Endothelial cell of umbilical vein (primary cell): ENCODE measurements at regions not wholly inside any gene's neighbourhood (a gene's known extent, or its start where the extent isn't known, plus 50 kb on each side); places are given as distances from the start of the nearest gene placed in this dataset.

Experiments
- BruUV-seq: library from RNA; stranded (reverse); fragments of 400-500 nt; replicated peaks from 2 replicates; lab custom pipeline; 2021; lab: Mats Ljungman, UMichigan
- CTCF ChIA-PET: fragments of 300-600, 350-600 bp; sonication (Branson Sonifier 250); formaldehyde crosslinking; loops from one replicate; lab custom pipeline; 2021; ENCODE audit warnings: antibody characterized with exemption, inconsistent platforms; lab: Charles Lee
- POLR2A ChIA-PET: fragments of 300-600, 350-600 bp; sonication (Branson Sonifier 250); formaldehyde crosslinking; loops from one replicate; lab custom pipeline; 2021; ENCODE audit warnings: antibody characterized with exemption, inconsistent platforms; lab: Charles Lee
- DNase-seq: peaks from one replicate; pipeline ENCODE4 v3.0.0-alpha.2; 2011; ENCODE audit warnings: low read depth, low spot score
- FAIRE-seq: peaks from 2 replicates; lab custom pipeline; 2011; peaks lifted over from hg19 to GRCh38; lab: Jason Lieb, UNC
- H2AFZ ChIP-seq: 2 replicates; pipeline ENCODE4 v1.6.0; 2012; ENCODE audit warnings: low read depth, low read length, control low read depth, inconsistent platforms
- H3K27ac ChIP-seq: 2 replicates; pipeline ENCODE4 v1.5.1; 2011; ENCODE audit warnings: low read depth, mild to moderate bottlenecking, control low read depth, low read length, moderate library complexity; ENCODE audit not compliant: insufficient read depth
- H3K27me3 ChIP-seq, 2 experiments: 2 replicates each; pipeline versions ENCODE4 v1.6.0 to v1.6.1; 2011; ENCODE audit warnings: low read length in 2 of 2, mixed read lengths in 1 of 2; ENCODE audit not compliant: control insufficient read depth in 2 of 2, insufficient read depth in 2 of 2
- H3K36me3 ChIP-seq, 2 experiments: 2 replicates in 1 of 2; 3 replicates in 1 of 2; pipeline ENCODE4 v1.5.1; 2011; ENCODE audit warnings: low read length in 2 of 2, mild to moderate bottlenecking in 1 of 2, moderate library complexity in 1 of 2; ENCODE audit not compliant: control insufficient read depth in 2 of 2, insufficient read depth in 2 of 2; ENCODE audit errors: extremely low read depth in 1 of 2
- H3K4me1 ChIP-seq: 3 replicates; pipeline ENCODE4 v1.5.1; 2011; ENCODE audit warnings: mild to moderate bottlenecking, low read length; ENCODE audit not compliant: control insufficient read depth, insufficient read depth; ENCODE audit errors: extremely low read depth
- H3K4me2 ChIP-seq: 2 replicates; pipeline ENCODE4 v1.6.1; 2011; ENCODE audit warnings: low read length, control low read depth, mixed read lengths; ENCODE audit not compliant: insufficient read depth
- H3K4me3 ChIP-seq, 3 experiments: fragments of 200-600 bp in 1 of 3; sonication (generic), shearing (Covaris generic) in 1 of 3; replicated peaks in 1 of 3; 2 replicates each; pipeline ENCODE4 v1.5.1; 2011 to 2016; ENCODE audit warnings: control low read depth in 3 of 3, low read length in 3 of 3, mild to moderate bottlenecking in 2 of 3, inconsistent platforms in 1 of 3, low read depth in 1 of 3, moderate library complexity in 1 of 3; ENCODE audit not compliant: insufficient read depth in 1 of 3
- H3K79me2 ChIP-seq: 2 replicates; pipeline ENCODE4 v1.6.0; 2012; ENCODE audit warnings: low read length, inconsistent platforms; ENCODE audit not compliant: control insufficient read depth, insufficient read depth
- H3K9ac ChIP-seq: replicated peaks from 2 replicates; pipeline ENCODE3; 2011; ENCODE audit warnings: low read length, control low read depth; ENCODE audit not compliant: insufficient read depth; ENCODE audit errors: extremely low read depth
- H3K9me1 ChIP-seq: replicated peaks from 3 replicates; pipeline ENCODE4 v1.6.0; 2011; ENCODE audit warnings: mild to moderate bottlenecking, low read length; ENCODE audit not compliant: control insufficient read depth, insufficient read depth; ENCODE audit errors: extremely low read depth
- H3K9me3 ChIP-seq: replicated peaks from 2 replicates; pipeline ENCODE4 v1.5.1; 2012; ENCODE audit warnings: low read length, inconsistent platforms; ENCODE audit not compliant: control insufficient read depth, insufficient read depth
- H4K20me1 ChIP-seq: replicated peaks from 2 replicates; pipeline ENCODE3; 2011; ENCODE audit warnings: mild to moderate bottlenecking, low read length; ENCODE audit not compliant: control insufficient read depth, insufficient read depth; ENCODE audit errors: extremely low read depth
- CTCF ChIP-seq, 2 donors: IDR thresholded peaks; 1 replicate in 1 of 2; 2 replicates in 1 of 2; pipeline ENCODE4 v1.5.1; 2011; ENCODE audit warnings: low read length in 2 of 2, mild to moderate bottlenecking in 2 of 2, moderate library complexity in 2 of 2, control low read depth in 1 of 2, inconsistent platforms in 1 of 2, low read depth in 1 of 2; ENCODE audit not compliant: insufficient read depth in 1 of 2; ENCODE audit errors: extremely low read depth in 1 of 2
- EZH2 ChIP-seq: IDR thresholded peaks from 2 replicates; pipeline ENCODE4 v1.6.1; 2012; ENCODE audit warnings: borderline replicate concordance, low read depth, mild to moderate bottlenecking, moderate library complexity, low read length, inconsistent platforms; ENCODE audit not compliant: severe bottlenecking
- FOS ChIP-seq: IDR thresholded peaks from 2 replicates; pipeline ENCODE4 v1.6.1; 2011; ENCODE audit warnings: mild to moderate bottlenecking, low read length, moderate library complexity, borderline replicate concordance; ENCODE audit not compliant: insufficient read depth
- GATA2 ChIP-seq: IDR thresholded peaks from 2 replicates; pipeline ENCODE4 v1.7.0; 2011; ENCODE audit warnings: low read depth, mild to moderate bottlenecking, moderate library complexity, mixed read lengths, low read length; ENCODE audit not compliant: insufficient read length, insufficient read depth
- MAX ChIP-seq: IDR thresholded peaks from 2 replicates; pipeline ENCODE4 v1.6.1; 2011; ENCODE audit not compliant: insufficient read depth, insufficient read length
- POLR2A ChIP-seq: IDR thresholded peaks from 2 replicates; pipeline ENCODE4 v1.6.1; 2012; ENCODE audit warnings: low read depth, mild to moderate bottlenecking, control low read depth, low read length
- POLR2AphosphoS5 ChIP-seq: IDR thresholded peaks from 2 replicates; pipeline ENCODE4 v1.6.1; 2012; ENCODE audit warnings: low read depth, mild to moderate bottlenecking, control low read depth, low read length, moderate library complexity; ENCODE audit not compliant: insufficient read depth
- dilution Hi-C: fragments of 300-500 bp; cut with MboI; formaldehyde crosslinking; loops from one replicate; pipeline ENCODE4 v1.15.0; 2019; ENCODE audit warnings: low sequenced_read_pairs; ENCODE audit not compliant: extremely low pct_ligation_motif_present
- intact Hi-C: fragments of 100-400 bp; cut with micrococcal nuclease; formaldehyde crosslinking; loops from one replicate; pipeline ENCODE4 v1.10.0; 2022

DNA sequence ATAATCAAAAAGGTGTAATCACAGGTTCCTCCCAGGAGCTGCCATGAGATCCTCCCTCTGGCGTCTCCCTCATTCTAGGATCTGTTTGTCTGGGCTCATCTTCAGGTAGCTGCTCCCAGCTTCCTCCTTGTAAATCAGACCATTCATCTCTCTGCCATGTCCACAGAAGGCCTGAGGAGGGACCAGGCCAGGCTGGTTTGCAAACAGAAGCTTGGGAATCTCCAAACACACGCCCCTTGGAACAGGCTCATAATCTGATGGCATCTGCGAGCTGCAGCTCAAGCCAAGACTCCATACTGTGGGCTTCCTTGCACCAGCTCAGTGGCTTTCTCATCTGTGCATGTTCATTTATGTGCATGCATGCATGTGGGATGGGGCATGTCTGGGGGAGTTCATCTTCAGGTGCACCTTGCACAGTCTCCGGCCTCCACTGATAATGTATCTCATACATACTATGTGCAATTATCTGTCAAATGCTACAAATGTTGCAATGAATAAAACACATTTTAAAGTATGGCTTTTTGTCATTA, 134.9 kb downstream of the NXPE2 start:
- FAIRE-seq (no peak), DNase-seq (no peak)
- no TSS peak for BruUV-seq
- H3K9me3 ChIP-seq, result no peaks in the 10 kb centered on the region
- ChIA-PET POLR2A (no interaction called here), CTCF (interaction anchor here (0.9 kb wide), 1 partner anchor 9 kb away, joined by 3 read pairs; no protein-coding TSS in a partner anchor)
- H2AFZ ChIP-seq, result no peak overlapping the region
- no peak overlapping the region for H3K4me3 ChIP-seq
- H3K27me3 ChIP-seq, result no peaks in the 10 kb centered on the region
- TF ChIP-seq POLR2AphosphoS5 (no peak), POLR2A (no peak), GATA2 (no peak)
- no peaks in the 10 kb centered on the region for H3K36me3 ChIP-seq
- H3K79me2 ChIP-seq, result no peaks in the 10 kb centered on the region
- intact Hi-C loops, result no loop called here
- no peak overlapping the region for H3K9ac ChIP-seq
- H3K27ac ChIP-seq, result no peak overlapping the region
- no peaks in the 10 kb centered on the region for H3K4me1 ChIP-seq
- no peaks in the 10 kb centered on the region for H3K9me1 ChIP-seq
- H4K20me1 ChIP-seq, result no peaks in the 10 kb centered on the region
- dilution Hi-C loops, result no loop called here
- H3K4me2 ChIP-seq, result no peak overlapping the region

GRCh38 chr11:114815176-114815575, 136.8 kb downstream of the NXPE2 start:
- Histone ChIP-seq H3K27me3 (no peaks in the 10 kb centered on the region), H3K4me1 (no peaks in the 10 kb centered on the region), H3K9ac (no peak overlapping the region), H3K79me2 (no peaks in the 10 kb centered on the region), H4K20me1 (no peaks in the 10 kb centered on the region), H3K4me3 (no peak overlapping the region), H3K9me1 (no peaks in the 10 kb centered on the region), H3K9me3 (no peaks in the 10 kb centered on the region), H3K4me2 (no peak overlapping the region), H3K36me3 (no peaks in the 10 kb centered on the region), H3K27ac (no peak overlapping the region), H2AFZ (no peak overlapping the region)
- dilution Hi-C loops (no loop called here), intact Hi-C loops (no loop called here)
- DNase-seq, result no peak
- FAIRE-seq, result no peak
- ChIA-PET CTCF (no interaction called here), POLR2A (no interaction called here)
- TF ChIP-seq POLR2AphosphoS5 (no peak), EZH2 (no peak), POLR2A (no peak), FOS (no peak), CTCF (IDR thresholded peaks at IDR 0.05; ENCODE audit: extremely low read depth in 1 of 2, insufficient read depth in 1 of 2, low read depth in 1 of 2, low read length in 2 of 2) (no peak), MAX (no peak)
- no TSS peak for BruUV-seq
